ENCODE measurements at regions not wholly inside any gene's neighbourhood (a gene's known extent, or its start where the extent isn't known, plus 50 kb on each side); places are given as distances from the start of the nearest gene placed in this dataset.
A peak's percentile ranks its signal among the peaks of the same experiment; 100 is the strongest.

- H3K9me3 Mint-ChIP-seq = no peaks in the 10 kb centered on the region
- no peaks in the 10 kb centered on the region for H3K27me3 Mint-ChIP-seq
Measured at GRCh38 chrX:20796450-20796849, 529.7 kb upstream of the RPS6KA3 start.

GRCh38 chrX:20789103-20789502 is 522.4 kb upstream of the RPS6KA3 start:
- no peak for ATAC-seq
- H3K27me3 Mint-ChIP-seq = no peaks in the 10 kb centered on the region

More at GRCh38 chrX:20796450-20796849, 529.7 kb upstream of the RPS6KA3 start:
- H3K4me3 Mint-ChIP-seq = no peak overlapping the region
- H3K4me1 Mint-ChIP-seq = no peaks in the 10 kb centered on the region
- ATAC-seq = no peak
- no peak for DNase-seq
- no peaks in the 10 kb centered on the region for H3K36me3 Mint-ChIP-seq (ENCODE audit: low read depth)
- H3K27ac Mint-ChIP-seq = no peak overlapping the region

GRCh38 chrX:20767346-20767745 is 500.6 kb upstream of the RPS6KA3 start:
- no peak for DNase-seq
- Mint-ChIP-seq H3K27ac (no peak overlapping the region), H3K36me3 (ENCODE audit: low read depth) (no peaks in the 10 kb centered on the region), H3K4me3 (no peak overlapping the region), H3K4me1 (no peaks in the 10 kb centered on the region), H3K27me3 (no peaks in the 10 kb centered on the region), H3K9me3 (peaks cover 5% of the 10 kb centered on the region)
- ATAC-seq = no peak

More at GRCh38 chrX:20789103-20789502, 522.4 kb upstream of the RPS6KA3 start:
- Mint-ChIP-seq H3K36me3 (ENCODE audit: low read depth) (no peaks in the 10 kb centered on the region), H3K27ac (no peak overlapping the region), H3K4me1 (no peaks in the 10 kb centered on the region), H3K4me3 (no peak overlapping the region), H3K9me3 (no peaks in the 10 kb centered on the region)
- DNase-seq = no peak

- no peak overlapping the region for H3K27ac Mint-ChIP-seq
- no peak for ATAC-seq
Measured at GRCh38 chrX:20756585-20756984, 489.9 kb upstream of the RPS6KA3 start.

GRCh38 chrX:20753076-20753475 is 486.4 kb upstream of the RPS6KA3 start:
- H3K4me3 Mint-ChIP-seq = no peak overlapping the region
- no peak overlapping the region for H3K27ac Mint-ChIP-seq
- no peak for ATAC-seq
- no peak for DNase-seq
- H3K4me1 Mint-ChIP-seq = no peaks in the 10 kb centered on the region
- H3K9me3 Mint-ChIP-seq = no peaks in the 10 kb centered on the region
- no peaks in the 10 kb centered on the region for H3K27me3 Mint-ChIP-seq
- H3K36me3 Mint-ChIP-seq (ENCODE audit: low read depth) = no peaks in the 10 kb centered on the region

More at GRCh38 chrX:20756585-20756984, 489.9 kb upstream of the RPS6KA3 start:
- H3K4me1 Mint-ChIP-seq = no peaks in the 10 kb centered on the region
- H3K36me3 Mint-ChIP-seq (ENCODE audit: low read depth) = no peaks in the 10 kb centered on the region
- no peak for DNase-seq
- no peaks in the 10 kb centered on the region for H3K9me3 Mint-ChIP-seq
- H3K27me3 Mint-ChIP-seq = no peaks in the 10 kb centered on the region
- H3K4me3 Mint-ChIP-seq = no peak overlapping the region

GRCh38 chrX:20746690-20747089 is 480.0 kb upstream of the RPS6KA3 start:
- Mint-ChIP-seq H3K27me3 (peaks cover 3% of the 10 kb centered on the region), H3K9me3 (no peaks in the 10 kb centered on the region), H3K4me1 (no peaks in the 10 kb centered on the region), H3K27ac (no peak overlapping the region), H3K4me3 (no peak overlapping the region), H3K36me3 (ENCODE audit: low read depth) (no peaks in the 10 kb centered on the region)
- no peak for ATAC-seq
- no peak for DNase-seq

GRCh38 chrX:20743046-20743445 is 476.3 kb upstream of the RPS6KA3 start:
- Mint-ChIP-seq H3K4me3 (no peak overlapping the region), H3K36me3 (ENCODE audit: low read depth) (no peaks in the 10 kb centered on the region), H3K4me1 (no peaks in the 10 kb centered on the region), H3K9me3 (no peaks in the 10 kb centered on the region), H3K27me3 (peaks cover 3% of the 10 kb centered on the region), H3K27ac (no peak overlapping the region)
- no peak for ATAC-seq
- DNase-seq = no peak

GRCh38 chrX:20742106-20742505 is 475.4 kb upstream of the RPS6KA3 start:
- DNase-seq (no peak), ATAC-seq (no peak)
- Mint-ChIP-seq H3K4me1 (no peaks in the 10 kb centered on the region), H3K4me3 (no peak overlapping the region), H3K36me3 (ENCODE audit: low read depth) (no peaks in the 10 kb centered on the region), H3K27me3 (peaks cover 3% of the 10 kb centered on the region), H3K27ac (no peak overlapping the region), H3K9me3 (no peaks in the 10 kb centered on the region)

- no peaks in the 10 kb centered on the region for H3K4me1 Mint-ChIP-seq
- no peak overlapping the region for H3K4me3 Mint-ChIP-seq
- no peaks in the 10 kb centered on the region for H3K36me3 Mint-ChIP-seq (ENCODE audit: low read depth)
- no peaks in the 10 kb centered on the region for H3K9me3 Mint-ChIP-seq
- ATAC-seq = no peak
- DNase-seq = no peak
- H3K27ac Mint-ChIP-seq = no peak overlapping the region
- H3K27me3 Mint-ChIP-seq = peaks cover 5% of the 10 kb centered on the region
Measured at GRCh38 chrX:20740443-20740842, 473.7 kb upstream of the RPS6KA3 start.

- ATAC-seq = peak; percentile 36
- Mint-ChIP-seq H3K4me1 (no peaks in the 10 kb centered on the region), H3K9me3 (no peaks in the 10 kb centered on the region), H3K4me3 (no peak overlapping the region), H3K27me3 (peaks cover 6% of the 10 kb centered on the region), H3K27ac (no peak overlapping the region), H3K36me3 (ENCODE audit: low read depth) (no peaks in the 10 kb centered on the region)
- no peak for DNase-seq
Measured at GRCh38 chrX:20739038-20739745, 472.5 kb upstream of the RPS6KA3 start.

- no peak overlapping the region for H3K4me3 Mint-ChIP-seq
- no peaks in the 10 kb centered on the region for H3K36me3 Mint-ChIP-seq (ENCODE audit: low read depth)
- no peak for ATAC-seq
- no peak overlapping the region for H3K27ac Mint-ChIP-seq
- H3K9me3 Mint-ChIP-seq = no peaks in the 10 kb centered on the region
- DNase-seq = no peak
- peaks cover 5% of the 10 kb centered on the region for H3K27me3 Mint-ChIP-seq
- no peaks in the 10 kb centered on the region for H3K4me1 Mint-ChIP-seq
Measured at GRCh38 chrX:20729416-20729815, 462.7 kb upstream of the RPS6KA3 start.

- Mint-ChIP-seq H3K36me3 (ENCODE audit: low read depth) (no peaks in the 10 kb centered on the region), H3K9me3 (no peaks in the 10 kb centered on the region), H3K27me3 (peaks cover 2% of the 10 kb centered on the region)
Measured at GRCh38 chrX:20727447-20727846, 460.7 kb upstream of the RPS6KA3 start.

GRCh38 chrX:20720954-20721626 is 454.4 kb upstream of the RPS6KA3 start:
- H3K27ac Mint-ChIP-seq = no peak overlapping the region
- H3K4me3 Mint-ChIP-seq = no peak overlapping the region
- H3K9me3 Mint-ChIP-seq = no peaks in the 10 kb centered on the region
- peaks cover 2% of the 10 kb centered on the region for H3K27me3 Mint-ChIP-seq
- no peaks in the 10 kb centered on the region for H3K4me1 Mint-ChIP-seq
- ATAC-seq (no peak), DNase-seq (no peak)
- no peaks in the 10 kb centered on the region for H3K36me3 Mint-ChIP-seq (ENCODE audit: low read depth)

More at GRCh38 chrX:20727447-20727846, 460.7 kb upstream of the RPS6KA3 start:
- ATAC-seq = no peak
- DNase-seq = no peak
- Mint-ChIP-seq H3K4me1 (no peaks in the 10 kb centered on the region), H3K4me3 (no peak overlapping the region), H3K27ac (no peak overlapping the region)

GRCh38 chrX:20718592-20719380 is 452.1 kb upstream of the RPS6KA3 start:
- ATAC-seq (no peak), DNase-seq (no peak)
- H3K27me3 Mint-ChIP-seq = peaks cover 4% of the 10 kb centered on the region
- no peaks in the 10 kb centered on the region for H3K4me1 Mint-ChIP-seq
- no peak overlapping the region for H3K27ac Mint-ChIP-seq
- H3K9me3 Mint-ChIP-seq = no peaks in the 10 kb centered on the region
- H3K4me3 Mint-ChIP-seq = no peak overlapping the region
- no peaks in the 10 kb centered on the region for H3K36me3 Mint-ChIP-seq (ENCODE audit: low read depth)

- no peak overlapping the region for H3K4me3 Mint-ChIP-seq
Measured at GRCh38 chrX:20715176-20715575, 448.5 kb upstream of the RPS6KA3 start.

More at GRCh38 chrX:20715176-20715575, 448.5 kb upstream of the RPS6KA3 start:
- DNase-seq (no peak), ATAC-seq (no peak)
- no peaks in the 10 kb centered on the region for H3K36me3 Mint-ChIP-seq (ENCODE audit: low read depth)
- no peaks in the 10 kb centered on the region for H3K4me1 Mint-ChIP-seq
- H3K9me3 Mint-ChIP-seq = no peaks in the 10 kb centered on the region
- H3K27ac Mint-ChIP-seq = no peak overlapping the region
- H3K27me3 Mint-ChIP-seq = peaks cover 9% of the 10 kb centered on the region

All from activated naive CD8-positive, alpha-beta T cell treated with anti-CD3 and anti-CD28 coated beads, Interleukin-2, amount 50 U/mL, for 24 hours (primary cell).